DND-41 (cell line): ENCODE measurements at regions not wholly inside any gene's neighbourhood (a gene's known extent, or its start where the extent isn't known, plus 50 kb on each side); places are given as distances from the start of the nearest gene placed in this dataset.

Experiments used
- EZH2 ChIP-seq: IDR thresholded peaks from 3 replicates; pipeline ENCODE4 v1.6.1; 2012; ENCODE audit warnings: borderline replicate concordance, low read depth, mild to moderate bottlenecking, moderate library complexity, low read length, inconsistent platforms; ENCODE audit not compliant: severe bottlenecking
- TF ChIP-seq, protein P1 (sequence below): IDR thresholded peaks from 2 replicates; pipeline ENCODE4 v1.5.1; 2012; ENCODE audit warnings: borderline replicate concordance, low read length, moderate library complexity, mild to moderate bottlenecking; ENCODE audit not compliant: poor library complexity, severe bottlenecking; ENCODE audit errors: extremely low read depth

DNA sequence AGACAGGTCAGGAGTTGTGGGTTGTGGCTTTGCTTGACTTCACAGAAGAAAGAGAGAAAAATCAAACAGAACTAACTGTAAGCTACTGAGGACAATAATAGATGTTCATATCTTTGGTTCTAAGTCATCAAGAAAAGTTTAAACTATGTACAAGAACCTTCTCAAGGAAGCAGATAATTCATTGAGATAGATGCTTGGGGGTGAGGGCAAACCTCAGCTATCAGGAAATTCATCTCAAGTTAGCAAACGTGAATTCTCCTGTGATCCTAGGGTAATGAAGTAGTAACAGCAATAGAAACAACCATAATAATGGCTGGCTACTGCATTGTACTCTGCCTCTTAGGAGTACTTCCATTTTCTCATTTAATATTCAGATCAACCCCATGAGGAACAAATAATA is 506.2 kb downstream of the PLPP3 start:
- TF ChIP-seq, protein P1, sequence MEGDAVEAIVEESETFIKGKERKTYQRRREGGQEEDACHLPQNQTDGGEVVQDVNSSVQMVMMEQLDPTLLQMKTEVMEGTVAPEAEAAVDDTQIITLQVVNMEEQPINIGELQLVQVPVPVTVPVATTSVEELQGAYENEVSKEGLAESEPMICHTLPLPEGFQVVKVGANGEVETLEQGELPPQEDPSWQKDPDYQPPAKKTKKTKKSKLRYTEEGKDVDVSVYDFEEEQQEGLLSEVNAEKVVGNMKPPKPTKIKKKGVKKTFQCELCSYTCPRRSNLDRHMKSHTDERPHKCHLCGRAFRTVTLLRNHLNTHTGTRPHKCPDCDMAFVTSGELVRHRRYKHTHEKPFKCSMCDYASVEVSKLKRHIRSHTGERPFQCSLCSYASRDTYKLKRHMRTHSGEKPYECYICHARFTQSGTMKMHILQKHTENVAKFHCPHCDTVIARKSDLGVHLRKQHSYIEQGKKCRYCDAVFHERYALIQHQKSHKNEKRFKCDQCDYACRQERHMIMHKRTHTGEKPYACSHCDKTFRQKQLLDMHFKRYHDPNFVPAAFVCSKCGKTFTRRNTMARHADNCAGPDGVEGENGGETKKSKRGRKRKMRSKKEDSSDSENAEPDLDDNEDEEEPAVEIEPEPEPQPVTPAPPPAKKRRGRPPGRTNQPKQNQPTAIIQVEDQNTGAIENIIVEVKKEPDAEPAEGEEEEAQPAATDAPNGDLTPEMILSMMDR = no peak
- TF ChIP-seq EZH2 = no peak
